Glomerular endothelial cell (primary cell): ENCODE measurements at regions not wholly inside any gene's neighbourhood (a gene's known extent, or its start where the extent isn't known, plus 50 kb on each side); places are given as distances from the start of the nearest gene placed in this dataset.
A peak's percentile ranks its signal among the peaks of the same experiment; 100 is the strongest.

Experiments used
- DNase-seq: peaks from one replicate; pipeline ENCODE4 v3.0.0-alpha.2; 2011; ENCODE audit warnings: low read depth, low spot score; ENCODE audit errors: extremely low read depth

DNA sequence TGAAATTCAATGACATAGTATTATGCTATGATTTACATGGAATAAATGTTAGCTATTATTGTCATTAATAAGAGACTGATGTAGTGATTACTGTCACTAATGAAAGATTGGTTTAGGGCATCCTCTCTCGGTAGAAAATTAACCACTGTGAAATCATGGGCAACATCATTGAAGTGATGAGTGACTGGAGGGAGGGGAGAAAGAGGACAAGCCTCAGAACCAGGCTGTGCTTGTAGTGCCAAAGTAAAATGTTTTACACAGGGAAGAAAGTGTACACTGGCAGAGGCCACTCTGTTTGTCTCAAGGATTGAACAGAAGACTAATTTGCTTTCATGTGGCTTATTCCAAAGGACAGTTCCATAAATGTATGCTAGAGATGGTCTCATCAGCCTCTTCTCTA, 456.2 kb upstream of the TCF4 start:
- DNase-seq: no peak

DNA sequence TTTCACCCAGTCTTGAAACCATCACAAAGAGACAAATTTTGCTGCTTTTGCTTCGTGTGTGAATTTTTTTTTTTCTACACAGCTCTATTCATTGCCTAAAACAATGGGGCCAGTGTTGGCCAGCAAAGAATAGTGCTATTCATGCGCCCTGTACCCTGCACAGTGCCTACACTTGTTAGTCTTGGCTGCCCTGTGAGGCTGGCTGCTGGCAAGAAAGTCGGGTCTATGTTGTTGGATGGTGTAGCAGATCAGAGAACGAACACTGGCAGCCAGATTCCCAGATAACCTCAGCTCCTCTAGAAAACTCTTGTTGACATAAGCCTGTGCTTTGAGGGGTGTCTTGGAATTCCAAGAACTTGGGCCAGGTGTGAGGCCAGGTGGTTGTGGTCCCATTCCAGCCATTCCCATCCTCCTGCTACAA, 455.7 kb upstream of the TCF4 start:
- DNase-seq: no peak

GRCh38 chr18:56042915-56043536, 455.0 kb upstream of the TCF4 start:
- DNase-seq: no peak

DNA sequence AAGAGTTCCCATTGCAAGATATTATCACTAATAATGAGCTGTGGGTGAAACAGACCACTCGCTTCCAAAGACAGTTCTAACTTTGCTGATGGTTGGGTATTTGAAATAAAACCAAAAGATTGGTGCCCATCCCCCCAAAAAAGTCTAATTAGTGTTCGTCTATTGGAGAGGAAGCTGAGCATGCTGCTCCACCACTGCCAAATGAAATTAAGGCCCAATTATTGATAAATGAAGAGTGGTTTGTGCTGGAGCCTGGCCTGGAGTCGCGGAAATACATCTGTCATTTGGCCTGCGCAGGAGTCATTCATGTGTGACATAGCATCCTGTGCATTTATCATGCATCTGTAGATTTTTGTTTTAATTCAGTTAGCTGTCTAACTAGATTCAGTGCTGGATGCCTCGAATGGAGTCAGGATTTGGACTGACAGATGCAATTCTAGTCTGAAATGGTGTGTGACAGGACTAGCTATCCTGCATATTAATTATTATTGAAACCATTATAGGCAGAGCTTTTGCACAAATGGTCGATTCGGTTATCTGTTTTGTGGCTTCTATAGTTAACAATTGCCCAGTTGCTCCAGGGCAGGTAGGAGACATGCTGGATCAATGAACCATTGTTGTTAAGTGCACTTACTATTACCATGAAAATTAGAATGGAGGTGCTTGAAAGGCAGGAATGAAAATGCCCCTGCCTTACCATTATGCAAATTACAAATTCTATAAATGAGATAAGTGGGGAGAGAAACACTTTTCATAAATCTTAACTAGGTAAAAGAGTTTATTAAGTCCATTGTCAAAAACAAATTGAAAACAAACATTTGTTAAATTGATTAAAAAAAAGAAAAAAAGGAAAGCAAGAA, 450.4 kb upstream of the TCF4 start:
- DNase-seq: no peak

- DNase-seq: no peak
These were observed 448.7 kb upstream of the TCF4 start for GRCh38 chr18:56036741-56037140.

GRCh38 chr18:56035546-56035945, 447.6 kb upstream of the TCF4 start:
- DNase-seq: no peak

- no peak for DNase-seq
These were observed 447.0 kb upstream of the TCF4 start for GRCh38 chr18:56034949-56035348.

- no peak for DNase-seq
These were observed 442.1 kb upstream of the TCF4 start for GRCh38 chr18:56030060-56030459.

DNA sequence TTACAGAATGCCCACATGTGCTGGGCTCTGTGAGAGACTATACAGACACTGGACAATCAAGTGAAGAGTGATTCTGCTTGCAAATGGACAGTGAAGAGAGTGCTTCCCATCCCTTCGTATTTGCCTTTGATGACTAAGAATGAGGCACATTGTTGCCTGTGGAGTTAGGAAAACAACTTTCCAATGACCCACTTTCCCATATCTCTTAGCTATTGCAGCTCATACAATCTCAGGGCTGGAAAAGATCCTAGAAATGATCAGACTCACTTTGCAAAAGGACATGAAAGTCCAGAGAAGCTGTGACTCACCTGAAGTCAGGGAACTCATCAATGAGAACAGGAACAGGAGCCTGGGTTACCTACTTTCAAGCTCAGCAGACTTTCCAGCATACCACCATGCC, 440.5 kb upstream of the TCF4 start:
- DNase-seq: no peak

DNA sequence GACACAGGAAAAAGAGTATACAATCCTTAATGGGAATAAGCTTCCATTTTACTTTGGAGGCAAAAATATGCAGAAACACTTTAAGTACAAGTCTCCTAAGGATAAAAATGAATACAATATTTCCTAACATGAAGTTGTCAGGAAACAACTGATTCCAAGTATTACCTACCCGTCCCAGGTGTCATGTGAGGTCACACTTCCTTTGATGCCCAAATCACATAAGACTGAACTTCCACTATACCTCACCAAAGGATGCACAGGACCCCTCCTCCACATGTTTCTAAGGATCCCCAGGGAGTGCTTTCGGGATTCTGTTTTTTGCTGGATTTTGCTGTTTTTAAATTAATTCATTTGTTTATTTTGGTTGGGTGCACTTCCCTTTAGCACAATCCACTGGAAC, 438.5 kb upstream of the TCF4 start:
- no peak for DNase-seq

DNA sequence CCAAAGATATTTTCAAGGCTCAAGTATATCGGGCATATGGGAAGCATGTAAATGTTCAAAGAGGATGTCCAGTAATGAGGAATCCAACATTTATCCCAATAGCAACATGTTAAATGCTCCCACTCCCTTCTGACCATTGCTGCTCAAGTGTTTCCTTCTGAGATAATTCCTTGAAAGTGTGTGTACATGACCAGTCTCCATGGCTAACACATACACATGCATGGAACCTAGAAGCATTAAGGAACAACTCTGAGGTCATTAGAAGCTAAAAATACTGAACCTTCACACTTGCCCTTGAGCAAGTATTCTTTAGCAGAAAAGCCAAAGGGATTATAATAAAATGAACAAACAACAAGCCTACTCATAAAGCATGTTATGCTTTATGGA, 433.8 kb upstream of the TCF4 start:
- DNase-seq: no peak

DNA sequence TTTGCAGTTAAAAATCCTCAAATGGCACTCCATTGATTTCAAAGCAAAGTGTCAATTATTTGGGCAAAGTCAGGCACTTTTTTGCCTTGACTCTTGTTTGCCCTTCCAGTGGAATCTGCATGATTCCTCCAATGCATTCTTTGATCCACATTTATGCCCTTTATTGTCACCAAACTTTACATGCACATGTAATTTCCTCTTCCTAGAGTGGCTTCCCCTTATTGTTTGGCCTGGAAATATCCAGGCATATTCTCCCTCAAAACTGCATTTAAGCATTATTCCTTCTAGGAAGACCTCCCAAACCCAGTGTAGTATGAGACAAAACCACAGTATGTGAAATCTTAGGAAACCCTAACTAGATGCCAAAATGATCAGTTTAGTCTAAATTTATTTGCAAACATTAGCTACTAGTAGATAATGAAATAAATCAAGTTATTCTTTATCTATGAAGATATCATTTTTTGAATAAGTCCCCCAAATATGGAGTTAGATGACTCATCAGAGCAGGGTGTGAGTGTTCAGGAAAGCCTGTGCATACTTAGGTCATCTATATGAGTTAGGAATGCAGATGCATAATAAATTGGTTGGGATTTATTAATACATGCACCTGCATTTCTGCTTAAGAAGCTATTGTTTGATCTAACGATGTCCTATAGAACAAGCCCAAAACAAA, 433.3 kb upstream of the TCF4 start:
- peak; percentile 78 for DNase-seq

- DNase-seq: no peak
These were observed 431.9 kb upstream of the TCF4 start for GRCh38 chr18:56019908-56020307.

DNA sequence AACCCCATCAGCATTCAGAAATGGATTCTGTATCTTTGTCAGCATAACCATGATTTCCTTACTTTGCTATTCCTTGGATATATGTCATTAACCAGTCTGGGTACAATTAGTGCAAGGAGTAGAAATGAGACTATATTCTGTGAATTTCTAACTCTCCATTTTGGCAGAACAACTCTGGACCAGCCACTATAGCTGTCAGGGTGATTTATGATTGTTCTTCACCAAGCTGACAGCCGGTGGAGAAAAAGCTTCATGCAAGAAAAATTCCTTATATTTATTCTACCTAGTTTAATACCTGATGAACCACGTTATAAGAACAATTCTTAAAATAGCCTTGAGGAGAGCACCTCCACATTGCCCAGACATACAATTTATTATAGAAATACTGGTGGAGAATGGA, 431.2 kb upstream of the TCF4 start:
- DNase-seq: no peak

GRCh38 chr18:56009411-56009810, 421.4 kb upstream of the TCF4 start:
- no peak for DNase-seq

GRCh38 chr18:56003720-56004088, 415.7 kb upstream of the TCF4 start:
- DNase-seq: no peak

- DNase-seq: no peak
These were observed 415.2 kb upstream of the TCF4 start for GRCh38 chr18:56003009-56003719.

DNA sequence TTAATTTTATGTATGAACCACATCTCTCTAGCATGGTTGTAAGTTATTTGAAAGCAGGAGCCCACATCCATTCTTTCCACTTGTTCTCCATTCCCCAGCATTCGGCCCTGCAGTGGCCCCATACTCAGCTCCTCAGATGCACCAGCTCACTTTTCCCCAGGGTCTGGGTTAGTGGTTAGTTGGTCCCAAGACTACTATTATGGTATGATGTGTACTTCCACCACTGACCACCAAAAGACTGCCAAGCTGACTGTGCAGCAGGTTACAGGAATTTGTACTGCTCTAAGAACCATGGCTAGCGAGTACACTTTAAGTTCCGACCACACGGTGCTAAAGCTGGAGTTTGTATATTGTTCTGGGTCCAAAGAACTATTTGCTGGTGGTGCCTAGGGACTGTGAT, 413.6 kb upstream of the TCF4 start:
- no peak for DNase-seq

- DNase-seq: no peak
These were observed 412.0 kb upstream of the TCF4 start for GRCh38 chr18:56000041-56000440.

DNA sequence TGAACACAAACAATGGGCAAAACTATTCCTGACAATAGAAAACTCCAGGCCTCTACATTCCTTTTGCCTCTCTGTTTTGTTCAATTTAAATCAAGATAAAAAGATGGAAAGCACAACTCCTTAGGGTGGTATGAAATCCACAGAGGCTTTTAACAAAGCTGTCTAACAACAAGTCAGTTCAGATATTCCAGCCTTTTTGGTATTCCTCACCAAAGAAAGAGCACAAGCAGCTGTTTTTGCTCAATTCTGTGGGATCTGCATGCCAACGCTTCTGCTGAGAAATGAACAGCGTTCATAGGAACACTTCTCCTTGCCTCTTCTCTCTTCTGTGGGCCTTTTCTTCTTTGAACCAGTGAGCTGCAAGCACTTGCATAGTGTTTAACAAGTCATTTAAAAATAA, 411.6 kb upstream of the TCF4 start:
- no peak for DNase-seq

GRCh38 chr18:55998801-55999385, 410.9 kb upstream of the TCF4 start:
- no peak for DNase-seq
